K562 (cell line): ENCODE measurements at regions not wholly inside any gene's neighbourhood (a gene's known extent, or its start where the extent isn't known, plus 50 kb on each side); places are given as distances from the start of the nearest gene placed in this dataset.

ENCODE experiments used
- BRD9 ChIP-seq: fragments of 450-650 bp; IDR thresholded peaks from 2 replicates; pipeline ENCODE4 v1.6.1; 2018; ENCODE audit warnings: low read depth; ENCODE audit not compliant: partially characterized antibody
- CHD2 ChIP-seq: IDR thresholded peaks from 2 replicates; pipeline ENCODE4 v1.6.1; 2011; ENCODE audit warnings: low read depth, low read length
- CREM ChIP-seq: IDR thresholded peaks from 2 replicates; pipeline ENCODE4 v1.6.1; 2014; ENCODE audit warnings: antibody characterized with exemption, low read depth
- CSDE1 ChIP-seq, 2 experiments: fragments of 450-650 bp; IDR thresholded peaks; 2 replicates each; pipeline ENCODE4 v1.6.1; 2016; ENCODE audit warnings: mild to moderate bottlenecking in 1 of 2
- E2F6 ChIP-seq, 2 experiments: IDR thresholded peaks; 2 replicates each; pipeline ENCODE4 v1.6.1; 2011; ENCODE audit warnings: borderline replicate concordance in 1 of 2, control low read depth in 1 of 2, low read depth in 1 of 2, low read length in 1 of 2, mild to moderate bottlenecking in 1 of 2, mixed read lengths in 1 of 2, moderate library complexity in 1 of 2; ENCODE audit not compliant: insufficient read depth in 1 of 2, insufficient read length in 1 of 2, poor library complexity in 1 of 2, severe bottlenecking in 1 of 2; ENCODE audit errors: extremely low read depth in 1 of 2
- FOXK1 ChIP-seq: sonication (generic); formaldehyde crosslinking; IDR thresholded peaks from 2 replicates; pipeline ENCODE4 v1.8.0; 2022; ENCODE audit warnings: missing genetic modification reagents, mild to moderate bottlenecking, borderline replicate concordance
- FOXO4 ChIP-seq: fragments of 450-650 bp; formaldehyde crosslinking; IDR thresholded peaks from 2 replicates; pipeline ENCODE4 v1.4.0; 2020; ENCODE audit warnings: mild to moderate bottlenecking, moderate library complexity
- FOXP1 ChIP-seq: sonication (generic); formaldehyde crosslinking; IDR thresholded peaks from 2 replicates; pipeline ENCODE4 v1.8.0; 2022; ENCODE audit warnings: mild to moderate bottlenecking, missing genetic modification reagents
- HES1 ChIP-seq: fragments of 450-650 bp; IDR thresholded peaks from 2 replicates; pipeline ENCODE4 v1.6.1; 2016; ENCODE audit warnings: low read depth, mild to moderate bottlenecking, moderate library complexity
- HNRNPK ChIP-seq: fragments of 200-400 bp; formaldehyde crosslinking; IDR thresholded peaks from one replicate; pipeline ENCODE4 v1.6.1; 2018; ENCODE audit warnings: mild to moderate bottlenecking, low read depth, low read length; ENCODE audit not compliant: poor library complexity, severe bottlenecking
- KLF1 ChIP-seq: fragments of 450-650 bp; IDR thresholded peaks from 2 replicates; pipeline ENCODE4 v1.6.1; 2016; ENCODE audit warnings: missing genetic modification characterization, missing compliant biosample characterization
- NFE2L1 ChIP-seq: fragments of 450-650 bp; IDR thresholded peaks from 2 replicates; pipeline ENCODE4 v1.6.1; 2016; ENCODE audit warnings: missing genetic modification characterization, low read depth, mild to moderate bottlenecking, missing compliant biosample characterization, moderate library complexity, borderline replicate concordance
- NFIC ChIP-seq: fragments of 450-650 bp; IDR thresholded peaks from 2 replicates; pipeline ENCODE4 v1.6.1; 2017; ENCODE audit warnings: mild to moderate bottlenecking, inconsistent platforms
- NONO ChIP-seq, 2 experiments: fragments of 200-400 bp in 1 of 2; fragments of 450-650 bp in 1 of 2; formaldehyde crosslinking in 1 of 2; IDR thresholded peaks; 2 replicates each; pipeline ENCODE4 v1.6.1; 2017; ENCODE audit warnings: low read depth in 2 of 2, mild to moderate bottlenecking in 2 of 2, moderate library complexity in 2 of 2, low read length in 1 of 2
- SRSF9 ChIP-seq: fragments of 200-400 bp; formaldehyde crosslinking; IDR thresholded peaks from 2 replicates; pipeline ENCODE4 v1.6.1; 2017; ENCODE audit warnings: low read depth, low read length, borderline replicate concordance
- SUPT5H ChIP-seq: fragments of 450-650 bp; IDR thresholded peaks from 2 replicates; pipeline ENCODE4 v1.6.1; 2016
- TFAP4 ChIP-seq: sonication (generic); formaldehyde crosslinking; IDR thresholded peaks from 2 replicates; pipeline ENCODE4 v1.8.0; 2022; ENCODE audit warnings: missing genetic modification reagents, mild to moderate bottlenecking, moderate library complexity, borderline replicate concordance
- ZNF121 ChIP-seq: sonication (generic); formaldehyde crosslinking; conservative IDR thresholded peaks from 2 replicates; pipeline ENCODE4 v1.8.0; 2022; ENCODE audit warnings: missing genetic modification reagents
- ZNF398 ChIP-seq: fragments of 250-450 bp; sonication (Bioruptor Pico); IDR thresholded peaks from 2 replicates; pipeline ENCODE4 v1.8.0; 2021; ENCODE audit warnings: moderate library complexity, mild to moderate bottlenecking, inconsistent platforms
- ZNF583 ChIP-seq: fragments of 250-450 bp; sonication (Bioruptor Pico); IDR thresholded peaks from 2 replicates; pipeline ENCODE4 v1.4.0; 2020

GRCh38 chr9:129482521-129483414, 138.1 kb downstream of the C9orf50 start (continued):
- TF ChIP-seq NONO (IDR thresholded peaks at IDR 0.05; ENCODE audit: low read depth in 2 of 2, low read length in 1 of 2) (no peak), KLF1 (tag) (0 out of 2 replicates have a peak, but pooled peaks have one; percentile 42), ZNF398 (CRISPR knock-in tag) (no peak), NFIC (peak; percentile 48; the same call in 1 of the 2 replicates), HNRNPK (peak; percentile 57), CREM (peak; percentile 19; the same call in 1 of the 2 replicates), FOXK1 (CRISPR knock-in tag) (no peak), ZNF583 (CRISPR knock-in tag) (0 out of 2 replicates have a peak, but pooled peaks have one; percentile 11), NFE2L1 (tag) (no peak), ZNF121 (CRISPR knock-in tag) (no peak), SUPT5H (no peak; the same call in 1 of the 2 replicates), TFAP4 (CRISPR knock-in tag) (no peak), FOXP1 (CRISPR knock-in tag) (no peak; the same call in 1 of the 2 replicates), E2F6 (IDR thresholded peaks at IDR 0.05; ENCODE audit: borderline replicate concordance in 1 of 2, extremely low read depth in 1 of 2, insufficient read depth in 1 of 2, insufficient read length in 1 of 2, low read depth in 1 of 2, low read length in 1 of 2, poor library complexity in 1 of 2, severe bottlenecking in 1 of 2) (peak; percentile 64 to 90), FOXO4 (CRISPR knock-in tag) (0 out of 2 replicates have a peak, but pooled peaks have one; percentile 50), HES1 (no peak), CHD2 (peak; percentile 17; the same call in 1 of the 2 replicates), CSDE1 (IDR thresholded peaks at IDR 0.05) (no peak), BRD9 (peak; percentile 74), SRSF9 (no peak)
